HCT116 (cell line): ENCODE measurements at regions not wholly inside any gene's neighbourhood (a gene's known extent, or its start where the extent isn't known, plus 50 kb on each side); places are given as distances from the start of the nearest gene placed in this dataset.

Source experiments
- ATAC-seq: fragments of 200-7000 bp; cut with Tn5 transposase; 2 replicates; pipeline ENCODE4 v1.9.1; 2020; ENCODE audit warnings: mild to moderate bottlenecking, moderate library complexity
- BruUV-seq: library from RNA; stranded (reverse); fragments of 400-500 nt; replicated peaks from 2 replicates; lab custom pipeline; 2021; lab: Mats Ljungman, UMichigan
- CTCF ChIA-PET: fragments of 300-600 bp; sonication (Branson Sonifier 250); formaldehyde crosslinking; loops from one replicate; lab custom pipeline; 2021; ENCODE audit warnings: antibody characterized with exemption; lab: Charles Lee
- POLR2A ChIA-PET: fragments of 300-600, 350-600 bp; sonication (Branson Sonifier 250); formaldehyde crosslinking; loops from one replicate; lab custom pipeline; 2021; ENCODE audit warnings: antibody characterized with exemption; lab: Charles Lee
- RAD21 ChIA-PET, 2 experiments: fragments of 300-600 bp; sonication (Branson Sonifier 250); formaldehyde crosslinking; loops; one replicate each; lab custom pipeline; 2023; ENCODE audit warnings: low total read pairs in 2 of 2; ENCODE audit not compliant: uncharacterized antibody in 2 of 2, unreplicated experiment in 2 of 2, low non-redundant PET in 1 of 2; lab: Charles Lee
- DNase-seq: peaks from one replicate; pipeline ENCODE4 v3.0.0-alpha.2; 2010; ENCODE audit warnings: low read depth, low spot score
- H2AFZ ChIP-seq: fragments of 200-600 bp; shearing (Covaris generic), sonication (generic); 2 replicates; pipeline ENCODE4 v1.6.1; 2017; ENCODE audit warnings: low read depth, mixed run types, mixed read lengths, antibody characterized with exemption, low read length; ENCODE audit not compliant: poor library complexity, severe bottlenecking
- H3K27ac ChIP-seq: 2 replicates; pipeline ENCODE4 v1.5.1; 2012; ENCODE audit warnings: low read depth, low read length
- H3K27me3 ChIP-seq: fragments of 200-600 bp; sonication (generic); 2 replicates; pipeline ENCODE4 v1.6.1; 2016; ENCODE audit warnings: mixed run types, low read length, mixed read lengths; ENCODE audit not compliant: insufficient read depth
- H3K36me3 ChIP-seq, 2 experiments: fragments of 200-500 bp in 1 of 2; fragments of 200-600 bp in 1 of 2; sonication (Bioruptor generic) in 1 of 2; sonication (generic) in 1 of 2; 2 replicates each; pipeline versions ENCODE4 v1.5.1 to v1.6.1; 2014 to 2016; ENCODE audit warnings: low read length in 2 of 2, inconsistent platforms in 1 of 2, mixed read lengths in 1 of 2, mixed run types in 1 of 2; ENCODE audit not compliant: insufficient read depth in 2 of 2, control insufficient read depth in 1 of 2
- H3K4me1 ChIP-seq, 2 experiments: fragments of 200-600 bp in 1 of 2; sonication (generic) in 1 of 2; 2 replicates each; pipeline versions ENCODE4 v1.5.1 to v1.6.1; 2012 to 2017; ENCODE audit warnings: low read length in 2 of 2, inconsistent platforms in 1 of 2, mild to moderate bottlenecking in 1 of 2, mixed read lengths in 1 of 2, mixed run types in 1 of 2, moderate library complexity in 1 of 2; ENCODE audit not compliant: insufficient read depth in 2 of 2, control insufficient read depth in 1 of 2
- H3K4me2 ChIP-seq: fragments of 200-600 bp; sonication (generic); 2 replicates; pipeline ENCODE4 v1.6.1; 2017; ENCODE audit warnings: mixed run types, low read length, mixed read lengths
- H3K4me3 ChIP-seq, 2 experiments: fragments of 200-600 bp in 1 of 2; sonication (generic) in 1 of 2; replicated peaks in 1 of 2; 2 replicates each; pipeline ENCODE4 v1.5.1; 2011 to 2016; ENCODE audit warnings: low read length in 2 of 2, control low read depth in 1 of 2, low read depth in 1 of 2, mild to moderate bottlenecking in 1 of 2, mixed read lengths in 1 of 2, mixed run types in 1 of 2
- H3K79me2 ChIP-seq: fragments of 200-600 bp; sonication (generic); 2 replicates; pipeline ENCODE4 v1.6.1; 2017; ENCODE audit warnings: mild to moderate bottlenecking, mixed run types, low read length, moderate library complexity, mixed read lengths; ENCODE audit not compliant: insufficient read depth
- H3K9ac ChIP-seq: fragments of 200-600 bp; sonication (generic); 2 replicates; pipeline ENCODE4 v1.6.1; 2016; ENCODE audit warnings: low read length, mixed read lengths
- H3K9me2 ChIP-seq: fragments of 200-600 bp; sonication (generic), shearing (Covaris generic); 2 replicates; pipeline ENCODE4 v1.6.1; 2017; ENCODE audit warnings: mixed run types, mild to moderate bottlenecking, moderate library complexity; ENCODE audit not compliant: insufficient read depth
- H3K9me3 ChIP-seq, 2 experiments: fragments of 200-500 bp in 1 of 2; fragments of 200-600 bp in 1 of 2; sonication (Bioruptor generic) in 1 of 2; sonication (generic) in 1 of 2; 2 replicates each; pipeline ENCODE4 v1.6.1; 2014 to 2017; ENCODE audit warnings: low read length in 2 of 2, mixed read lengths in 2 of 2, inconsistent platforms in 1 of 2, low read depth in 1 of 2, mild to moderate bottlenecking in 1 of 2, mixed run types in 1 of 2, moderate library complexity in 1 of 2; ENCODE audit not compliant: control insufficient read depth in 1 of 2, insufficient read depth in 1 of 2
- H4K20me1 ChIP-seq: fragments of 200-600 bp; sonication (generic), shearing (Covaris generic); 2 replicates; pipeline ENCODE4 v1.6.1; 2017; ENCODE audit warnings: mixed run types, mild to moderate bottlenecking, moderate library complexity; ENCODE audit not compliant: insufficient read depth
- ATF3 ChIP-seq: IDR thresholded peaks from 2 replicates; pipeline ENCODE4 v1.6.1; 2012
- CBX3 ChIP-seq: IDR thresholded peaks from 2 replicates; pipeline ENCODE4 v1.6.1; 2012; ENCODE audit warnings: low read depth
- CTCF ChIP-seq, 3 experiments: fragments of 200-600 bp in 1 of 3; sonication (generic) in 1 of 3; IDR thresholded peaks in 2 of 3; conservative IDR thresholded peaks in 1 of 3; 2 replicates each; pipeline ENCODE4 v1.5.1; 2012 to 2017; ENCODE audit warnings: low read depth in 2 of 3, low read length in 2 of 3, antibody characterized with exemption in 1 of 3, borderline replicate concordance in 1 of 3, control low read depth in 1 of 3, mild to moderate bottlenecking in 1 of 3, mixed read lengths in 1 of 3, mixed run types in 1 of 3, moderate library complexity in 1 of 3; ENCODE audit not compliant: insufficient read depth in 1 of 3
- EGR1 ChIP-seq: IDR thresholded peaks from 2 replicates; pipeline ENCODE4 v1.6.1; 2012; ENCODE audit warnings: low read depth
- ELF1 ChIP-seq: IDR thresholded peaks from 2 replicates; pipeline ENCODE4 v1.6.1; 2012; ENCODE audit warnings: low read depth, borderline replicate concordance
- EZH2phosphoT487 ChIP-seq: fragments of 200-600 bp; IDR thresholded peaks from 2 replicates; pipeline ENCODE4 v1.6.1; 2018; ENCODE audit warnings: antibody characterized with exemption, borderline replicate concordance
- FOSL1 ChIP-seq: IDR thresholded peaks from 2 replicates; pipeline ENCODE4 v1.6.1; 2012; ENCODE audit warnings: low read depth
- POLR2A ChIP-seq: IDR thresholded peaks from 2 replicates; pipeline ENCODE4 v1.7.0; 2011; ENCODE audit warnings: borderline replicate concordance; ENCODE audit not compliant: insufficient read depth, insufficient read length; ENCODE audit errors: extremely low read depth
- SIN3A ChIP-seq: IDR thresholded peaks from 2 replicates; pipeline ENCODE4 v1.6.1; 2012; ENCODE audit warnings: low read depth
- SP1 ChIP-seq: IDR thresholded peaks from 2 replicates; pipeline ENCODE4 v1.6.1; 2012; ENCODE audit warnings: low read depth
- TCF7L2 ChIP-seq: IDR thresholded peaks from 2 replicates; pipeline ENCODE4 v1.7.0; 2011; ENCODE audit warnings: borderline replicate concordance, inconsistent platforms; ENCODE audit not compliant: insufficient read depth, insufficient read length; ENCODE audit errors: extremely low read depth
- ZBTB33 ChIP-seq: IDR thresholded peaks from 2 replicates; pipeline ENCODE4 v1.6.1; 2011; ENCODE audit warnings: mild to moderate bottlenecking, low read length, moderate library complexity; ENCODE audit not compliant: insufficient replicate concordance; ENCODE audit errors: extremely low read depth
- ZNF274 ChIP-seq: fragments of 200-500 bp; sonication (Bioruptor generic); IDR thresholded peaks from 2 replicates; pipeline ENCODE4 v1.6.1; 2014; ENCODE audit warnings: mild to moderate bottlenecking, low read depth, low read length, inconsistent platforms
- intact Hi-C: fragments of 100-400 bp; cut with micrococcal nuclease; formaldehyde crosslinking; loops from 2 replicates; pipeline ENCODE4 v1.10.0; 2022

GRCh38 chrX:118893923-118894322, 70.3 kb downstream of the ZCCHC12 start:
- Histone ChIP-seq H3K9me2 (no peaks in the 10 kb centered on the region), H3K36me3 (no peaks in the 10 kb centered on the region), H2AFZ (no peak overlapping the region), H3K4me3 (no peak overlapping the region), H3K9ac (no peak overlapping the region), H3K27ac (no peak overlapping the region), H3K27me3 (no peaks in the 10 kb centered on the region), H4K20me1 (no peaks in the 10 kb centered on the region), H3K4me1 (no peaks in the 10 kb centered on the region), H3K79me2 (no peaks in the 10 kb centered on the region), H3K9me3 (no peaks in the 10 kb centered on the region), H3K4me2 (no peak overlapping the region)
- POLR2A ChIA-PET, result no interaction called here
- CTCF ChIA-PET, result no interaction called here
- intact Hi-C loops, result no loop called here
- DNase-seq (no peak), ATAC-seq (no peak)
- RAD21 ChIA-PET, result no interaction called here
- TF ChIP-seq FOSL1 (no peak), POLR2A (no peak), EZH2phosphoT487 (no peak), CBX3 (no peak), SP1 (no peak), EGR1 (no peak), SIN3A (no peak), ATF3 (no peak), ZBTB33 (no peak), TCF7L2 (no peak), CTCF (IDR thresholded peaks at IDR 0.05 in 2 of 3, conservative IDR thresholded peaks at IDR 0.05 in 1 of 3; ENCODE audit: borderline replicate concordance in 1 of 3, insufficient read depth in 1 of 3, low read depth in 2 of 3, low read length in 2 of 3) (no peak), ELF1 (no peak), ZNF274 (no peak)
- BruUV-seq, result no TSS peak
